Ishikawa (cell line): ENCODE measurements at regions not wholly inside any gene's neighbourhood (a gene's known extent, or its start where the extent isn't known, plus 50 kb on each side); places are given as distances from the start of the nearest gene placed in this dataset.

Source experiments
- REST ChIP-seq: IDR thresholded peaks from 2 replicates; pipeline ENCODE4 v1.6.1; 2012; ENCODE audit warnings: low read depth, mild to moderate bottlenecking
- YY1 ChIP-seq: IDR thresholded peaks from 2 replicates; pipeline ENCODE4 v1.6.1; 2012; ENCODE audit warnings: low read depth

GRCh38 chr6:105972440-105972839 lies 113.7 kb upstream of the PRDM1 start:
- TF ChIP-seq REST (no peak), YY1 (no peak)
